ENCODE measurements at regions not wholly inside any gene's neighbourhood (a gene's known extent, or its start where the extent isn't known, plus 50 kb on each side); places are given as distances from the start of the nearest gene placed in this dataset.

- Histone ChIP-seq H3K9me3 (ENCODE audit: control insufficient read depth, insufficient read depth, low read depth, low read length) (peaks cover 3% of the 10 kb centered on the region), H3K4me3 (ENCODE audit: low read depth, low read length) (no peak overlapping the region), H3K4me1 (ENCODE audit: control insufficient read depth, insufficient read depth, low read length) (peaks cover 16% of the 10 kb centered on the region), H3K36me3 (ENCODE audit: control insufficient read depth in 2 of 2, insufficient read depth in 1 of 2, low read length in 2 of 2) (no peaks in the 10 kb centered on the region; a peak in 1 of 3 replicates), H3K27ac (ENCODE audit: extremely low read depth, low read depth, low read length) (no peak overlapping the region)
- ChIA-PET POLR2A (no interaction called here), CTCF (interaction anchor here (0.6 to 0.7 kb wide), 2 partner anchors 193 to 953 kb away, joined by 3 to 4 read pairs; no protein-coding TSS in a partner anchor)
- peak; percentile 33; the same call in 1 of the 2 replicates for TF ChIP-seq PRDM6 (tag by site-specific recombination; IDR thresholded peaks at IDR 0.05)
- peak; percentile 53 for TF ChIP-seq PRDM10 (tag by site-specific recombination; IDR thresholded peaks at IDR 0.05)
- TF ChIP-seq ZBTB44 (tag by site-specific recombination; IDR thresholded peaks at IDR 0.05): peak; percentile 14; the same call in 1 of the 2 replicates
- no peak for TF ChIP-seq KLF8 (tag by site-specific recombination; IDR thresholded peaks at IDR 0.05)
- TF ChIP-seq ZNF521 (tag by site-specific recombination; IDR thresholded peaks at IDR 0.05): no peak
- peak; percentile 61 for TF ChIP-seq IKZF3 (tag by site-specific recombination; IDR thresholded peaks at IDR 0.05)
- TF ChIP-seq ZNF600 (tag by site-specific recombination; IDR thresholded peaks at IDR 0.05): no peak
- peak; percentile 65 for TF ChIP-seq ZEB2 (tag by site-specific recombination; IDR thresholded peaks at IDR 0.05)
- peak; percentile 18; the same call in 1 of the 2 replicates for TF ChIP-seq SP2 (tag by site-specific recombination; IDR thresholded peaks at IDR 0.05)
- TF ChIP-seq ZNF518A (tag by site-specific recombination; conservative IDR thresholded peaks at IDR 0.05; ENCODE audit: low read depth): 0 out of 2 replicates have a peak, but pooled peaks have one; percentile 42
- TF ChIP-seq ATF2 (tag by site-specific recombination; IDR thresholded peaks at IDR 0.05; ENCODE audit: low read depth): peak; percentile 79
These were observed 1290.0 kb downstream of the UQCRFS1 start for GRCh38 chr19:27922970-27923369.
